ENCODE measurements at regions not wholly inside any gene's neighbourhood (a gene's known extent, or its start where the extent isn't known, plus 50 kb on each side); places are given as distances from the start of the nearest gene placed in this dataset.

- H3K27ac Mint-ChIP-seq: no peak overlapping the region
- CTCF ChIA-PET: no interaction called here
These were observed 255.4 kb downstream of the OGFRL1 start for GRCh38 chr6:71544028-71544427.

GRCh38 chr6:71544906-71545305 is 256.3 kb downstream of the OGFRL1 start:
- Histone ChIP-seq H3K36me3 (ENCODE audit: control insufficient read depth in 2 of 3, insufficient read depth in 3 of 3, low read length in 3 of 3) (no peaks in the 10 kb centered on the region), H3K9me3 (ENCODE audit: control insufficient read depth in 2 of 3, low read length in 3 of 3) (no peaks in the 10 kb centered on the region), H3K27me3 (ENCODE audit: control insufficient read depth in 2 of 2, insufficient read depth in 2 of 2, low read length in 2 of 2) (no peaks in the 10 kb centered on the region), H3K4me3 (ENCODE audit: low read length) (no peak overlapping the region), H3K27ac (ENCODE audit: low read depth, low read length) (no peak overlapping the region), H3K4me1 (ENCODE audit: control insufficient read depth in 2 of 2, insufficient read depth in 2 of 2, low read length in 2 of 2) (no peaks in the 10 kb centered on the region)
- H3K36me3 Mint-ChIP-seq: no peaks in the 10 kb centered on the region
- H3K9me3 Mint-ChIP-seq: peaks cover 0 to 4% (median 0%) of the 10 kb centered on the region in 11 donors
- intact Hi-C loops (cut with micrococcal nuclease): no loop called here
- peaks cover 0 to 4% (median 0%) of the 10 kb centered on the region in 5 donors for H3K27me3 Mint-ChIP-seq
- DNase-seq (no peak), ATAC-seq (no peak)
- H3K27ac Mint-ChIP-seq: no peak overlapping the region
- ChIA-PET POLR2A (no interaction called here), CTCF (no interaction called here)
- no peak overlapping the region for H3K4me3 Mint-ChIP-seq
- H3K4me1 Mint-ChIP-seq: no peaks in the 10 kb centered on the region

More at GRCh38 chr6:71544028-71544427, 255.4 kb downstream of the OGFRL1 start:
- Histone ChIP-seq H3K27ac (ENCODE audit: low read depth, low read length) (no peak overlapping the region), H3K9me3 (ENCODE audit: control insufficient read depth in 2 of 3, low read length in 3 of 3) (no peaks in the 10 kb centered on the region), H3K4me3 (ENCODE audit: low read length) (no peak overlapping the region), H3K4me1 (ENCODE audit: control insufficient read depth in 2 of 2, insufficient read depth in 2 of 2, low read length in 2 of 2) (no peaks in the 10 kb centered on the region), H3K27me3 (ENCODE audit: control insufficient read depth in 2 of 2, insufficient read depth in 2 of 2, low read length in 2 of 2) (no peaks in the 10 kb centered on the region), H3K36me3 (ENCODE audit: control insufficient read depth in 2 of 3, insufficient read depth in 3 of 3, low read length in 3 of 3) (no peaks in the 10 kb centered on the region)
- Mint-ChIP-seq H3K4me3 (no peak overlapping the region), H3K9me3 (peaks cover 0 to 4% (median 0%) of the 10 kb centered on the region in 11 donors), H3K4me1 (no peaks in the 10 kb centered on the region), H3K36me3 (no peaks in the 10 kb centered on the region), H3K27me3 (peaks cover 0 to 4% (median 0%) of the 10 kb centered on the region in 5 donors)
- intact Hi-C loops (cut with micrococcal nuclease): no loop called here
- POLR2A ChIA-PET: no interaction called here
- ATAC-seq (no peak), DNase-seq (no peak)

- ChIA-PET CTCF (no interaction called here), POLR2A (no interaction called here)
- Histone ChIP-seq H3K27me3 (ENCODE audit: control insufficient read depth in 2 of 2, insufficient read depth in 2 of 2, low read length in 2 of 2) (no peaks in the 10 kb centered on the region), H3K36me3 (ENCODE audit: control insufficient read depth in 2 of 3, insufficient read depth in 3 of 3, low read length in 3 of 3) (no peaks in the 10 kb centered on the region), H3K27ac (ENCODE audit: low read depth, low read length) (no peak overlapping the region), H3K4me3 (ENCODE audit: low read length) (no peak overlapping the region), H3K4me1 (ENCODE audit: control insufficient read depth in 2 of 2, insufficient read depth in 2 of 2, low read length in 2 of 2) (no peaks in the 10 kb centered on the region), H3K9me3 (ENCODE audit: control insufficient read depth in 2 of 3, low read length in 3 of 3) (no peaks in the 10 kb centered on the region)
- DNase-seq (no peak), ATAC-seq (no peak)
- intact Hi-C loops (cut with micrococcal nuclease): no loop called here
- Mint-ChIP-seq H3K27ac (no peak overlapping the region), H3K27me3 (no peaks in the 10 kb centered on the region), H3K4me1 (no peaks in the 10 kb centered on the region), H3K4me3 (no peak overlapping the region), H3K36me3 (no peaks in the 10 kb centered on the region), H3K9me3 (peaks cover 0 to 4% (median 0%) of the 10 kb centered on the region in 11 donors)
These were observed 257.3 kb downstream of the OGFRL1 start for GRCh38 chr6:71545905-71546304.

- no peak overlapping the region for H3K27ac ChIP-seq (ENCODE audit: low read depth, low read length)
- H3K9me3 ChIP-seq (ENCODE audit: control insufficient read depth in 2 of 3, low read length in 3 of 3): peaks cover 0 to 5% (median 0%) of the 10 kb centered on the region in 3 experiments
- H3K4me1 ChIP-seq (ENCODE audit: control insufficient read depth in 2 of 2, insufficient read depth in 2 of 2, low read length in 2 of 2): no peaks in the 10 kb centered on the region
- no peak overlapping the region for H3K4me3 ChIP-seq (ENCODE audit: low read length)
- intact Hi-C loops (cut with micrococcal nuclease): no loop called here
- H3K36me3 Mint-ChIP-seq: peaks cover 0 to 5% (median 0%) of the 10 kb centered on the region in 5 donors
- DNase-seq (no peak), ATAC-seq (no peak)
- ChIA-PET CTCF (no interaction called here), POLR2A (no interaction called here)
- H3K27me3 Mint-ChIP-seq: peaks cover 0 to 8% (median 0%) of the 10 kb centered on the region in 5 donors
- no peak overlapping the region for H3K27ac Mint-ChIP-seq
- H3K9me3 Mint-ChIP-seq: peaks cover 4 to 29% (median 14%) of the 10 kb centered on the region in 11 donors
- H3K27me3 ChIP-seq (ENCODE audit: control insufficient read depth in 2 of 2, insufficient read depth in 2 of 2, low read length in 2 of 2): no peaks in the 10 kb centered on the region
- no peaks in the 10 kb centered on the region for H3K4me1 Mint-ChIP-seq
- no peak overlapping the region for H3K4me3 Mint-ChIP-seq
- no peaks in the 10 kb centered on the region for H3K36me3 ChIP-seq (ENCODE audit: control insufficient read depth in 2 of 3, insufficient read depth in 3 of 3, low read length in 3 of 3)
These were observed 263.2 kb downstream of the OGFRL1 start for GRCh38 chr6:71551798-71552197.

GRCh38 chr6:71556141-71556540 is 267.5 kb downstream of the OGFRL1 start:
- H3K27me3 Mint-ChIP-seq: peaks cover 0 to 8% (median 0%) of the 10 kb centered on the region in 5 donors
- POLR2A ChIA-PET: no interaction called here
- no peak overlapping the region for H3K27ac Mint-ChIP-seq
- CTCF ChIA-PET: no interaction called here
- DNase-seq (no peak), ATAC-seq (no peak)
- intact Hi-C loops (cut with micrococcal nuclease): no loop called here
- peaks cover 0 to 10% (median 0%) of the 10 kb centered on the region in 3 experiments for H3K9me3 ChIP-seq (ENCODE audit: control insufficient read depth in 2 of 3, low read length in 3 of 3)
- no peaks in the 10 kb centered on the region for H3K27me3 ChIP-seq (ENCODE audit: control insufficient read depth in 2 of 2, insufficient read depth in 2 of 2, low read length in 2 of 2)
- no peak overlapping the region for H3K27ac ChIP-seq (ENCODE audit: low read depth, low read length)
- no peak overlapping the region for H3K4me3 Mint-ChIP-seq
- H3K36me3 Mint-ChIP-seq: peaks cover 0 to 7% (median 4%) of the 10 kb centered on the region in 5 donors
- no peaks in the 10 kb centered on the region for H3K36me3 ChIP-seq (ENCODE audit: control insufficient read depth in 2 of 3, insufficient read depth in 3 of 3, low read length in 3 of 3)
- H3K4me3 ChIP-seq (ENCODE audit: low read length): no peak overlapping the region
- no peaks in the 10 kb centered on the region for H3K4me1 Mint-ChIP-seq
- H3K4me1 ChIP-seq (ENCODE audit: control insufficient read depth in 2 of 2, insufficient read depth in 2 of 2, low read length in 2 of 2): no peaks in the 10 kb centered on the region
- H3K9me3 Mint-ChIP-seq: peaks cover 12 to 67% (median 34%) of the 10 kb centered on the region in 11 donors

- H3K27ac Mint-ChIP-seq: no peak overlapping the region
- ATAC-seq: no peak
- H3K4me1 ChIP-seq (ENCODE audit: control insufficient read depth in 2 of 2, insufficient read depth in 2 of 2, low read length in 2 of 2): no peaks in the 10 kb centered on the region
- ChIA-PET CTCF (no interaction called here), POLR2A (no interaction called here)
- H3K36me3 Mint-ChIP-seq: peaks cover 0 to 7% (median 4%) of the 10 kb centered on the region in 5 donors
- H3K4me3 ChIP-seq (ENCODE audit: low read length): no peak overlapping the region
- no peaks in the 10 kb centered on the region for H3K27me3 ChIP-seq (ENCODE audit: control insufficient read depth in 2 of 2, insufficient read depth in 2 of 2, low read length in 2 of 2)
- H3K27ac ChIP-seq (ENCODE audit: low read depth, low read length): no peak overlapping the region
- DNase-seq: no peak
- peaks cover 0 to 10% (median 0%) of the 10 kb centered on the region in 3 experiments for H3K9me3 ChIP-seq (ENCODE audit: control insufficient read depth in 2 of 3, low read length in 3 of 3)
- no peaks in the 10 kb centered on the region for H3K4me1 Mint-ChIP-seq
- H3K36me3 ChIP-seq (ENCODE audit: control insufficient read depth in 2 of 3, insufficient read depth in 3 of 3, low read length in 3 of 3): no peaks in the 10 kb centered on the region
- H3K4me3 Mint-ChIP-seq: no peak overlapping the region
- H3K27me3 Mint-ChIP-seq: peaks cover 0 to 8% (median 0%) of the 10 kb centered on the region in 5 donors
- H3K9me3 Mint-ChIP-seq: peaks cover 12 to 55% (median 28%) of the 10 kb centered on the region in 11 donors
- intact Hi-C loops (cut with micrococcal nuclease): no loop called here
These were observed 270.4 kb downstream of the OGFRL1 start for GRCh38 chr6:71558974-71559373.

GRCh38 chr6:71567562-71567961 is 279.0 kb downstream of the OGFRL1 start:
- Mint-ChIP-seq H3K4me1 (no peaks in the 10 kb centered on the region), H3K27ac (no peak overlapping the region), H3K4me3 (no peak overlapping the region), H3K27me3 (peaks cover 0 to 5% (median 0%) of the 10 kb centered on the region in 5 donors), H3K36me3 (no peaks in the 10 kb centered on the region), H3K9me3 (peaks cover 0 to 5% (median 0%) of the 10 kb centered on the region in 11 donors)
- CTCF ChIA-PET: no interaction called here
- Histone ChIP-seq H3K27me3 (ENCODE audit: control insufficient read depth in 2 of 2, insufficient read depth in 2 of 2, low read length in 2 of 2) (no peaks in the 10 kb centered on the region), H3K36me3 (ENCODE audit: control insufficient read depth in 2 of 3, insufficient read depth in 3 of 3, low read length in 3 of 3) (no peaks in the 10 kb centered on the region), H3K4me1 (ENCODE audit: control insufficient read depth in 2 of 2, insufficient read depth in 2 of 2, low read length in 2 of 2) (no peaks in the 10 kb centered on the region), H3K4me3 (ENCODE audit: low read length) (no peak overlapping the region), H3K9me3 (ENCODE audit: control insufficient read depth in 2 of 3, low read length in 3 of 3) (no peaks in the 10 kb centered on the region), H3K27ac (ENCODE audit: low read depth, low read length) (no peak overlapping the region)
- POLR2A ChIA-PET: no interaction called here
- intact Hi-C loops (cut with micrococcal nuclease): no loop called here
- no peak for DNase-seq
- ATAC-seq: no peak
